GM21786 (cell line): ENCODE measurements at regions not wholly inside any gene's neighbourhood (a gene's known extent, or its start where the extent isn't known, plus 50 kb on each side); places are given as distances from the start of the nearest gene placed in this dataset.
"Not testable (repeated sequence)": the region's sequence is repeated elsewhere in the genome, so short reads cannot be mapped to it uniquely, and the experiment has no call there.

Experiments
- ATAC-seq: cut with Tn5 transposase; IDR thresholded peaks from one replicate; pipeline ENCODE4 v1.9.1; 2021; ENCODE audit not compliant: unreplicated experiment

- ATAC-seq: no peak
These were observed 173.8 kb upstream of the CNOT2 start for GRCh38 chr12:70069221-70070105.

GRCh38 chr12:70070494-70071007 is 172.7 kb upstream of the CNOT2 start:
- ATAC-seq: no peak

GRCh38 chr12:70074510-70074909 is 168.7 kb upstream of the CNOT2 start:
- ATAC-seq: no peak

GRCh38 chr12:70077441-70077840 is 165.8 kb upstream of the CNOT2 start:
- no peak for ATAC-seq

- no peak for ATAC-seq
These were observed 165.1 kb upstream of the CNOT2 start for GRCh38 chr12:70078161-70078560.

- no peak for ATAC-seq
These were observed 162.7 kb upstream of the CNOT2 start for GRCh38 chr12:70080566-70080965.

GRCh38 chr12:70082997-70083676 is 160.1 kb upstream of the CNOT2 start:
- ATAC-seq: no peak

- ATAC-seq: no peak
These were observed 159.6 kb upstream of the CNOT2 start for GRCh38 chr12:70083677-70084020.

GRCh38 chr12:70086372-70086771 is 156.9 kb upstream of the CNOT2 start:
- not testable (repeated sequence) for ATAC-seq

- ATAC-seq: no peak
These were observed 152.2 kb upstream of the CNOT2 start for GRCh38 chr12:70091021-70091521.

GRCh38 chr12:70094467-70094866 is 148.8 kb upstream of the CNOT2 start:
- ATAC-seq: no peak

GRCh38 chr12:70096759-70097410 is 146.3 kb upstream of the CNOT2 start:
- ATAC-seq: no peak

- no peak for ATAC-seq
These were observed 142.2 kb upstream of the CNOT2 start for GRCh38 chr12:70101064-70101463.

- ATAC-seq: no peak
These were observed 136.9 kb upstream of the CNOT2 start for GRCh38 chr12:70106347-70106746.

- ATAC-seq: no peak
These were observed 133.1 kb upstream of the CNOT2 start for GRCh38 chr12:70110085-70110484.

- ATAC-seq: no peak
These were observed 125.6 kb upstream of the CNOT2 start for GRCh38 chr12:70117670-70118069.

- ATAC-seq: no peak
These were observed 122.3 kb upstream of the CNOT2 start for GRCh38 chr12:70120970-70121369.

- ATAC-seq: no peak
These were observed 121.7 kb upstream of the CNOT2 start for GRCh38 chr12:70121562-70121961.

GRCh38 chr12:70122804-70123203 is 120.4 kb upstream of the CNOT2 start:
- no peak for ATAC-seq

GRCh38 chr12:70149013-70149412 is 94.2 kb upstream of the CNOT2 start:
- ATAC-seq: no peak

GRCh38 chr12:70149665-70150064 is 93.6 kb upstream of the CNOT2 start:
- ATAC-seq: no peak

- no peak for ATAC-seq
These were observed 93.0 kb upstream of the CNOT2 start for GRCh38 chr12:70150230-70150629.
